ENCODE measurements at regions not wholly inside any gene's neighbourhood (a gene's known extent, or its start where the extent isn't known, plus 50 kb on each side); places are given as distances from the start of the nearest gene placed in this dataset.

- intact Hi-C loops (cut with DNase I) = no loop called here
- no peak for ATAC-seq (ENCODE audit: poor library complexity)
- no peak for DNase-seq
These were observed 306.3 kb upstream of the ESRRG start for GRCh38 chr1:217029281-217030157.

- intact Hi-C loops (cut with DNase I) = no loop called here
- ATAC-seq (ENCODE audit: poor library complexity) (no peak), DNase-seq (no peak)
These were observed 304.3 kb upstream of the ESRRG start for GRCh38 chr1:217027403-217028080.

DNA sequence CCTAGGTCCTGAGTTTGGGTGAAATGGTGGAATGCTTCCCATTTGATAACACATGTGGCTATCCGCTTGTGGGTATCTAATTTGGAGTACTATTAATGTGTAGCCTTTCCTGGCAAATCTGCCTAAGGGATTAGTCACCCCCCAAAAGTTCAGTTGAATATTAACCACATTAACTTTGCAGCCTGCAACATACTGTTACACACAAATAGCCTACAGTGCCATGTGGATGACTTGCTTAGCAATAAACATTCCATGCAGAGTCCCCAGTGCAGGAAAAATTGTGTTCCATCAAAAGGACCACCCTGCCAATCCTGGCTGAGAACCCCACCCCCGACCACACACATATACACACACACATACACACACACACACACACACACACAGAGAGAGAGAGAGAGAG lies 303.3 kb upstream of the ESRRG start:
- intact Hi-C loops (cut with DNase I) = no loop called here
- DNase-seq (no peak), ATAC-seq (ENCODE audit: poor library complexity) (no peak)

- ATAC-seq (ENCODE audit: poor library complexity) (no peak), DNase-seq (no peak)
- intact Hi-C loops (cut with DNase I) = no loop called here
These were observed 302.2 kb upstream of the ESRRG start for GRCh38 chr1:217025381-217025780.

DNA sequence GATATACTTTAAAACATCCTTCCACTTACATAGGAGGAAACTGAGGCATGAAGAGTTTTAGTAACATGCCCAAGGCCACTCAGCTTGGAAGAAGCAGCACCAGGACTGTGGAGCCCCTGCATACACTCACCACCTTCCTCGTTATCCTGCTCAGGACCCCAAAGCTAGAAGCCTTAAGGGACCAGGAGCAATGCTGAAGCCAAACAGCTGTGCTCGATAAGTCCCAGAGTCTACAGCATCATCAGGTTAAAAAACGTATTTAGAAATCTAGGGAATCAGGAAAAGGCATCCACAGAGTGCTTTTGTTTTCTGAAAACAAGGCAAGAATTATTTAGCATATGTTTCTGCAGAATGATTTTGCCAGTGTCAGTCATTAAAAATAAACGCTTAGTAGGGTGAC lies 301.7 kb upstream of the ESRRG start:
- no peak for ATAC-seq (ENCODE audit: poor library complexity)
- intact Hi-C loops (cut with DNase I) = no loop called here
- no peak for DNase-seq

GRCh38 chr1:217021956-217022355 lies 298.7 kb upstream of the ESRRG start:
- ATAC-seq (ENCODE audit: poor library complexity) = no peak
- DNase-seq = no peak
- intact Hi-C loops (cut with DNase I) = no loop called here

GRCh38 chr1:217021400-217021799 lies 298.2 kb upstream of the ESRRG start:
- ATAC-seq (ENCODE audit: poor library complexity) = peak; percentile 51
- intact Hi-C loops (cut with DNase I) = no loop called here
- no peak for DNase-seq

DNA sequence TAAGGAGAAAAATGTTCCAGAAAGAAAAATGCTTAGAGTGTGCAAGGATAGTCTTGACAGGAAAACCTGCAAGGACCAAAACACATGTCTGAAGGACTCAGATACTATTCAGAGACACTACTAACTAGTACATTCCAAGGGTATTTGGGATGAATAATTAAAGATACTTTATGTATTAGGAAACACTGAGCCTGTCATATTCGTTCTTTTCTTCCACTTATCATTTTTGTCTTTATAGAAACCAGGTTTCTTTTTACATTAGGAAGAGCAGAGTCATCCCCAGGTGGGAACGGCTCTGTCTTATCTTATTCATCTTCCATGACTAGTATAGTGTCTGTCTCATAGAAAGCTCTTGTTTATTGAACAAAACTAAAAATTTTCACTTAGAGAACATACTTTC lies 296.2 kb upstream of the ESRRG start:
- ATAC-seq (ENCODE audit: poor library complexity) (no peak), DNase-seq (no peak)
- intact Hi-C loops (cut with DNase I) = no loop called here

DNA sequence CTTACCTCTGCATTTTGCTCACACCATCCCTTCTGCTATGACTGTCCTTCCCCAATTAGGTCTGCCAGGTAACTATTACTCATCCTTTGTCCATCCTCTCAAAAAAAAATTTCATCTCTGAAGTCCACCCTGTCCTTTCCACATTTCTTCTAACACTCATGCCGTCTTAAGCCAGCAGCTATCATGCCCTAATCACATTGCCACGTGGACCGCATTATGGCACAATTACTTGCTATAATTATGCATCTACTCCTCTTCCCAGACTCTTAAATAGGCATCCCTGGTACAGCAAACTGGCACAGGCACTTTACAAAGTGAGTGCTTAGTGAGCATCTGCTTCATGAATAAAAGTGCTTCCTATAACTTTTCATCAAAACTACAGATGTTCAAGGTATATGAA lies 295.4 kb upstream of the ESRRG start:
- ATAC-seq (ENCODE audit: poor library complexity) = peak; percentile 59

DNA sequence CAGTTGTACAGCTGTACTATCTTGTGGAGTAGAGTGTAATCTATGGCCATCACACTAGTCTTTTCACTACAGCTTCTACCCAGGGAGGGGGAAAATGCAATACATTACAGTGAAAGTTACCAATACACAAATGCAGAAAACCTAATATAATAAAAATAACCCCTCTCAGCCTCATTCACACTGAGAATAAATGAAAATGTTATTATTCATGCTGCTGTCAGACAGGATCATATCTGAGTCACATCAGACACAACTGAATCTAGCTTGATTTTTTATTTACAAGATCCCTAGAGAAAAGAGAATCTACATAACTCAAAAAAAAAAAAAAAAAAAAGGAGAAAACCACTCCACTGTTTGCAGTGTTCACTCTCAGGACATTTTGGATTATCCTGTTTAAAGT lies 293.9 kb upstream of the ESRRG start:
- ATAC-seq (ENCODE audit: poor library complexity) (no peak), DNase-seq (no peak)
- intact Hi-C loops (cut with DNase I) = no loop called here

More for the DNA sequence above, 295.4 kb upstream of the ESRRG start:
- intact Hi-C loops (cut with DNase I) = no loop called here
- no peak for DNase-seq

DNA sequence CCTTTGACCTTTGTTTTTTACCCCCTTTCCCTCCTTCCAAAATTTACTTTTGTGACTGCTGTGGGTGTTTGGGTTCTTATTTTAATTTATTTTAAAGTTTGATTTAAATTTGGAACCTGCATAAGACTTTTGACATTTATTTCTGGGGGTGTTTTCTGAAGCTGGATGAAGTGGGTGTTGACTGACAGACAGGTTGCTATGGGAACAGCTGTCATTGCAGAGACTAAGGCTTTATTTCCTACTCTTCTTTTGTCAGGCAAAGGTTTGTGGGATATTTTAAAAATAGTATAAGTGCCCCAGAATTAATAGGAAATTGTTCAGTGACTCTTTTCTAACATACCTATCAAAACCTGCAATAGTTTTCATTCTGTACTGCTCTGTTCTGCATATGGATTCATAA lies 290.8 kb upstream of the ESRRG start:
- intact Hi-C loops (cut with DNase I) = no loop called here
- no peak for DNase-seq
- ATAC-seq (ENCODE audit: poor library complexity) = no peak

GRCh38 chr1:217012659-217013058 lies 289.4 kb upstream of the ESRRG start:
- no peak for DNase-seq
- no peak for ATAC-seq (ENCODE audit: poor library complexity)
- intact Hi-C loops (cut with DNase I) = no loop called here

DNA sequence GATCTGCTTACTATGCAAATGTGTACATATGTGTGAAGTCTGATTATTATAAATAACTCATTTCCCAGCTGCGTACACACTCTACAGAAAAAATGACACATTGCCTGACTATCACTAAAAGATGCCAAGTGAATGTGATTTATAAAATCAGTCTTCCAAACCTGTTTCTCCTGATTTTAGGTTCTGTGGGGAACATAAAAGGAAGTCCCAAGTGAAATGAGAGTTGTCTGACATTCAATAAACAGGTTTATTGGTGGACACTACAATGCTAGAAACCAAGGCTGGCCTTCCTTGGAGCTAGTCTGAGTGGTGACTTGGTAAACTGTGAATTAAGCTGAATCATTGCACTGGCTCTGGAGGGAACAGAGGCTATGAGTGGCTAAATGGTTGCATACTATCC lies 287.9 kb upstream of the ESRRG start:
- DNase-seq (no peak), ATAC-seq (ENCODE audit: poor library complexity) (no peak)
- intact Hi-C loops (cut with DNase I) = no loop called here

GRCh38 chr1:217010253-217010652 lies 287.0 kb upstream of the ESRRG start:
- intact Hi-C loops (cut with DNase I) = no loop called here
- ATAC-seq (ENCODE audit: poor library complexity) (no peak), DNase-seq (no peak)

- intact Hi-C loops (cut with DNase I) = no loop called here
- ATAC-seq (ENCODE audit: poor library complexity) = no peak
- DNase-seq = no peak
These were observed 286.1 kb upstream of the ESRRG start for GRCh38 chr1:217009376-217009775.

DNA sequence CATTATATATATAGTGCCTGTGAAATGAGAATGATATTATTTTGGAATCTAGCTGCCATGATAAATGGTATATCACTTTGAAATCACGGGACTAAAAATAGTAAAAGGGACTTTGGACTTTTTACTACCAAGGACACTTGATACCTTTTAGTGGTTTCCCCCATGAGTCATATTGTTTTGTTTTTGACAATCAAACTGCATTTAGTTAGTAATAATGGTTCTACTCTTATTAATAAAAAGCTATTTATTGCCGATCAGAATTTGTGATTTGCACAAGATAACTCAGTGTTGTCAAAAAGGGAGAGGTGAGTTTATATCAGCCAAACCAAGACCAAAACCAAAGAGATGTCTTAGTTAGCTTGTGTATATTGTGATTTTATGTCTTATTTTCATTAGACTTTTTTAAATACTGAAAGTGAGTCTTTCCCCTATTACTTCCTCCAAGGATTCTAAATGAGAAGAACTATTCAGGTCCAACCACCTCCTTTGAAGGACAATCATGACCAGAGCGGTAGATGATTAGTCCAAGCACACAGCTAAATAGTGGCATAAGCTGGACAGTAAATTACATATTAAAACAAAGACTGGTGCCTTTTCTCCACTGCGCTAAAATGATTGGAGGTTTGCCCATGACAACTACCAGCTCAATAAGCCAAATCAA lies 281.7 kb upstream of the ESRRG start:
- intact Hi-C loops (cut with DNase I) = no loop called here
- ATAC-seq (ENCODE audit: poor library complexity) = no peak
- DNase-seq = no peak

- ATAC-seq (ENCODE audit: poor library complexity) (no peak), DNase-seq (no peak)
- intact Hi-C loops (cut with DNase I) = no loop called here
These were observed 280.1 kb upstream of the ESRRG start for GRCh38 chr1:217003355-217003754.

DNA sequence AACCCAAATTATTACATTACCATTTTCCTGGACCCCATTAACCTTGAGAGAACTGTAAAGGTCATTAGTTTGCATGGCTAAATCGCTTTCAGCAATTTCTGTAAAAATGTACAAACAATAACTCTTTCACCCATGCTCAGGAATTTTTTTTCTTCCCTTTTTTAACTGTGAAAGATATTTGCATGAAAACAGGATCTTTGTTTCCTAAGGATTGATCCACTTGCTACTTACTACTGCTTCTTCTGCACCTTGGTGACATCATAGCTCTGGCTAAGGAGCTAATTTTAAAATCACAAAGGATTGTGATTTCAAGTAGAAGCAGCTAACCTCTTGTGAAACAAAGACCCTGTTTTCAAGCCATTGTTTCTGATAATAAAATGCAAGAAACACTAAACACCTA lies 274.6 kb upstream of the ESRRG start:
- no peak for ATAC-seq (ENCODE audit: poor library complexity)
- DNase-seq = no peak
- intact Hi-C loops (cut with DNase I) = no loop called here

DNA sequence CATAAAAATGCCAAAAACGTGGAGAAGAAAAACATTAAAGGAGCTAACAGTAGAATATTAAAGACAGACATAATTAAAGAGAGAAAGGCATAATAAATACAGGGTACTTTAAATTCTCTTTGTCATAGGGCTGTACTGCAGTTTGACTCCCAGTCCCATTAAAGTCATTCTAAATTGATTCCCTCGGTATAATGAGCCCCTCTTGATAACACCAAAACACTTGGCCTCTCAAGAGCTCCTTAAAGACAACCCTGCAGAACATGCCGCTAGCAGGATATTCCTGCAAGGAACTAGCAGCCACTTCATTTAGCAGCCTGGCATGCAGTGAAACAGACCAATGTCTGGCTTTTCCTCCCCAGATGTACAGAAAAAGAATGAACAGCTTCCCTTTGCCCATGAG lies 273.8 kb upstream of the ESRRG start:
- ATAC-seq (ENCODE audit: poor library complexity) (no peak), DNase-seq (no peak)
- intact Hi-C loops (cut with DNase I) = no loop called here

DNA sequence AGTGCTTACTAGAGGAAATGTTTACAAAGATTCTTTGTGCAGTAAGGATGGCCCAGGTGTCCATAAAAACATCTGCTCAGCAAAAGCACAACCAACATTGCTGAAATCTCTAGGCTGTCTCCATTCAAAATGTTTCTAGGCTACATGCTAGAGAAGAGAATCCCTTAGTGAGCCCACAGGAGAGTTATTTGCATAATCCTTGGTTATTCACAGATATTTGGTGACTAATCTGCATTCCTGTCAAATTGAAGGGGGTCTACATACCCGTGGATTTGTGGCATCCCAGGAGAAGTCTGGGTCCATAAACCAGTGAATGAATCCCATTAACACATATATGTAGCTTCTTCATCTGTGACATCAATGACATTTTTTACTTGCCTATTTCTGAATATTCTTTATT lies 261.3 kb upstream of the ESRRG start:
- DNase-seq (no peak), ATAC-seq (ENCODE audit: poor library complexity) (no peak)
- intact Hi-C loops (cut with DNase I) = no loop called here
